ENCODE measurements at regions not wholly inside any gene's neighbourhood (a gene's known extent, or its start where the extent isn't known, plus 50 kb on each side); places are given as distances from the start of the nearest gene placed in this dataset.

- no peak for DNase-seq (ENCODE audit: low spot score)
- no peak overlapping the region for H3K27ac Mint-ChIP-seq (ENCODE audit: unreplicated experiment)
- peaks cover 2% of the 10 kb centered on the region for H3K9me3 Mint-ChIP-seq (ENCODE audit: low read depth)
- H3K27me3 Mint-ChIP-seq (ENCODE audit: low read depth) = no peaks in the 10 kb centered on the region
- H3K36me3 Mint-ChIP-seq (ENCODE audit: low read depth) = no peaks in the 10 kb centered on the region
- TF ChIP-seq CTCF (IDR thresholded peaks at IDR 0.05) = no peak
- no peaks in the 10 kb centered on the region for H3K4me1 Mint-ChIP-seq (ENCODE audit: low read depth)
- H3K4me3 Mint-ChIP-seq (ENCODE audit: unreplicated experiment) = no peak overlapping the region
Measured at GRCh38 chr3:107008213-107008612, 369.0 kb upstream of the CCDC54 start.

GRCh38 chr3:107013641-107014040 lies 363.6 kb upstream of the CCDC54 start:
- Mint-ChIP-seq H3K27ac (ENCODE audit: unreplicated experiment) (no peak overlapping the region), H3K4me1 (ENCODE audit: low read depth) (no peaks in the 10 kb centered on the region), H3K36me3 (ENCODE audit: low read depth) (peaks cover 8% of the 10 kb centered on the region), H3K4me3 (ENCODE audit: unreplicated experiment) (no peak overlapping the region), H3K9me3 (ENCODE audit: low read depth) (peaks cover 28% of the 10 kb centered on the region), H3K27me3 (ENCODE audit: low read depth) (no peaks in the 10 kb centered on the region)
- TF ChIP-seq CTCF (IDR thresholded peaks at IDR 0.05) = no peak
- no peak for DNase-seq (ENCODE audit: low spot score)

- TF ChIP-seq CTCF (IDR thresholded peaks at IDR 0.05) = no peak
- no peak for DNase-seq (ENCODE audit: low spot score)
- H3K4me3 Mint-ChIP-seq (ENCODE audit: unreplicated experiment) = no peak overlapping the region
Measured at GRCh38 chr3:107024551-107025026, 352.6 kb upstream of the CCDC54 start.

GRCh38 chr3:107025961-107026360 lies 351.3 kb upstream of the CCDC54 start:
- Mint-ChIP-seq H3K27me3 (ENCODE audit: low read depth) (no peaks in the 10 kb centered on the region), H3K36me3 (ENCODE audit: low read depth) (no peaks in the 10 kb centered on the region), H3K4me1 (ENCODE audit: low read depth) (peaks cover 13% of the 10 kb centered on the region), H3K27ac (ENCODE audit: unreplicated experiment) (no peak overlapping the region), H3K9me3 (ENCODE audit: low read depth) (no peaks in the 10 kb centered on the region), H3K4me3 (ENCODE audit: unreplicated experiment) (no peak overlapping the region)
- DNase-seq (ENCODE audit: low spot score) = no peak
- TF ChIP-seq CTCF (IDR thresholded peaks at IDR 0.05) = no peak

More at GRCh38 chr3:107024551-107025026, 352.6 kb upstream of the CCDC54 start:
- Mint-ChIP-seq H3K36me3 (ENCODE audit: low read depth) (no peaks in the 10 kb centered on the region), H3K9me3 (ENCODE audit: low read depth) (no peaks in the 10 kb centered on the region), H3K27me3 (ENCODE audit: low read depth) (no peaks in the 10 kb centered on the region), H3K4me1 (ENCODE audit: low read depth) (peaks cover 13% of the 10 kb centered on the region), H3K27ac (ENCODE audit: unreplicated experiment) (no peak overlapping the region)

GRCh38 chr3:107028086-107028485 lies 349.2 kb upstream of the CCDC54 start:
- no peak for TF ChIP-seq CTCF (IDR thresholded peaks at IDR 0.05)
- Mint-ChIP-seq H3K36me3 (ENCODE audit: low read depth) (no peaks in the 10 kb centered on the region), H3K27me3 (ENCODE audit: low read depth) (no peaks in the 10 kb centered on the region), H3K9me3 (ENCODE audit: low read depth) (peaks cover 5% of the 10 kb centered on the region), H3K4me1 (ENCODE audit: low read depth) (peaks cover 13% of the 10 kb centered on the region), H3K27ac (ENCODE audit: unreplicated experiment) (no peak overlapping the region), H3K4me3 (ENCODE audit: unreplicated experiment) (no peak overlapping the region)
- no peak for DNase-seq (ENCODE audit: low spot score)

All from chondrocyte (in vitro differentiated cells).